ENCODE measurements at regions not wholly inside any gene's neighbourhood (a gene's known extent, or its start where the extent isn't known, plus 50 kb on each side); places are given as distances from the start of the nearest gene placed in this dataset.
"Not testable (repeated sequence)": the region's sequence is repeated elsewhere in the genome, so short reads cannot be mapped to it uniquely, and the experiment has no call there.

DNA sequence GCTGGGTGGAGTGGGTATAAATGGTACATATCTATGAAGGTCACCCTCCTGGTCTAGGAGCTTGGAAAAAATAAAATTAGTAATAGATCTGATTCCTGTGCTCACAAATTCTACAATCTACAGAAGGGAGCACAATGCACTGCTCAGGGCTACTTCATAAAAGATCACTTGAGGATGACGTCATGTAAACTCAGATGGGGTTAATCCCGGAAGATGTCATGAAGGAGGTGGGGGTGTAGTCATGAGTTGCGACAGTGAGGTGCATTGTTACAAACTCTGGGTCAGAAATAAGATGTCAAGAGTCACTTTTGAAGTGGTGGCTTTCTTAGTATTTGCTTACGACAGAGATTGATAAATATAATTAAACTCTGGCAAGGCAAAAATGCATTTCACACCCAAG is 68.2 kb downstream of the LHX9 start:
- no peak overlapping the region for H3K4me3 ChIP-seq (ENCODE audit: low read depth, low read length)
- in situ Hi-C loops (cut with HindIII; ENCODE audit: low sequenced_read_pairs), result no loop called here
- TF ChIP-seq, protein P1, sequence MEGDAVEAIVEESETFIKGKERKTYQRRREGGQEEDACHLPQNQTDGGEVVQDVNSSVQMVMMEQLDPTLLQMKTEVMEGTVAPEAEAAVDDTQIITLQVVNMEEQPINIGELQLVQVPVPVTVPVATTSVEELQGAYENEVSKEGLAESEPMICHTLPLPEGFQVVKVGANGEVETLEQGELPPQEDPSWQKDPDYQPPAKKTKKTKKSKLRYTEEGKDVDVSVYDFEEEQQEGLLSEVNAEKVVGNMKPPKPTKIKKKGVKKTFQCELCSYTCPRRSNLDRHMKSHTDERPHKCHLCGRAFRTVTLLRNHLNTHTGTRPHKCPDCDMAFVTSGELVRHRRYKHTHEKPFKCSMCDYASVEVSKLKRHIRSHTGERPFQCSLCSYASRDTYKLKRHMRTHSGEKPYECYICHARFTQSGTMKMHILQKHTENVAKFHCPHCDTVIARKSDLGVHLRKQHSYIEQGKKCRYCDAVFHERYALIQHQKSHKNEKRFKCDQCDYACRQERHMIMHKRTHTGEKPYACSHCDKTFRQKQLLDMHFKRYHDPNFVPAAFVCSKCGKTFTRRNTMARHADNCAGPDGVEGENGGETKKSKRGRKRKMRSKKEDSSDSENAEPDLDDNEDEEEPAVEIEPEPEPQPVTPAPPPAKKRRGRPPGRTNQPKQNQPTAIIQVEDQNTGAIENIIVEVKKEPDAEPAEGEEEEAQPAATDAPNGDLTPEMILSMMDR (IDR thresholded peaks at IDR 0.05; ENCODE audit: low read depth, low read length, missing control alignments), result no peak
- DNase-seq (ENCODE audit: low read depth), result no peak

DNA sequence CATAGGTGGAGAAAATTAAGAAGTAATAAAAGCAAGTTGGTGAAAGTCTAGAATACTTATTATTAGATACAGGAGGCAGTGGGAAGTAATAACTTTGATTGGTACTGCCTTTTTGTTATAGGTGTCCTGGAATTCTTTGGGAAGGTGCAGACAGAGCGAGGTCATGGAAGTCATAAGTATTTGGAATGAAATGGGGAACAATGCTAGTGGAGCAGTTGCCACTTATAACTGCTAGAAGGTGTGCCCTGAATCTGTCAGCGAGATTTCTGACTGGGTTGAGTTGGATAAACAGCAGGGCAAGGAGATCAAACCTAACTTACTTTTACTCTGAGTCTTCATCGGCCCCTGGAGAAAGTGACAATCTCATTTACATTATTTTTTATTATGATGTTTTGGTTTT is 69.6 kb downstream of the LHX9 start:
- in situ Hi-C loops (cut with HindIII; ENCODE audit: low sequenced_read_pairs), result no loop called here
- TF ChIP-seq, protein P1 (IDR thresholded peaks at IDR 0.05; ENCODE audit: low read depth, low read length, missing control alignments), result no peak
- no peak overlapping the region for H3K4me3 ChIP-seq (ENCODE audit: low read depth, low read length)
- no peak for DNase-seq (ENCODE audit: low read depth)

DNA sequence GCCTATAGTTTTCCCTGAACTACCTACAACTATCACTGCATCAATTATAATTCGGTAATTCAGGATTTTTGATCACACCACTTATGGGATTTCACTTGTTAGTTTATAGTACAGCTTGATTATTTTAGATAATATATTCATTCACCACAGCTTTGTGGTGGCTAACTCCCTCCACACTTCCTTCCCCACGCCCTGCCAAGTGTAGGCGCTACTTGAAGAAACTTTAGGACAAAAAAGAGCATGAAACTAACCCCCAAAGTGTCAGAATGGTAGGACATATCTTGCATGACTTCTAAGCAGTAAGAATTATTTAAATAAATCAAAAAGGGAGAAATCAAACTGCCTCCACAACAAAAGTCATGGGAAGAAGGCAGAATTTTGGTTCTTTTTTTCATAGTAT is 70.1 kb downstream of the LHX9 start:
- no peak for DNase-seq (ENCODE audit: low read depth)
- TF ChIP-seq, protein P1 (IDR thresholded peaks at IDR 0.05; ENCODE audit: low read depth, low read length, missing control alignments), result no peak
- in situ Hi-C loops (cut with HindIII; ENCODE audit: low sequenced_read_pairs), result no loop called here
- H3K4me3 ChIP-seq (ENCODE audit: low read depth, low read length), result no peak overlapping the region

DNA sequence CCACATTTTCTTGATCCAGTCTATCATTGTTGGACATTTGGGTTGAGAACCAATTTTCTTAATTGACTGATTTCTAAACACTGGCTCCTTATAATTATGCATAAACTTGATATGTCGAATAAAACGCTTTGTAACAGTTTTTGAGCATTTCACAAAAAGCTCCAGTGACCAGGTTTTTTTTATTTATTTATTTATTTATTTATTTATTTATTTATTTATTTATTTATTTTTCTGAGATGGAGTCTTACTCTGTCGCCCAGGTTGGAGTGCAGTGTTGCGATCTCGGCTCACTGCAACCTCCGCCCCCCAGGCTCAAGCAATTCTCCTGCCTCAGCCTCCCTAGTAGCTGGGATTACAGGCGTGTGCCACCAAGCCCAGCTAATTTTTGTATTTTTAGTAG is 71.4 kb downstream of the LHX9 start:
- in situ Hi-C loops (cut with HindIII; ENCODE audit: low sequenced_read_pairs); DNase-seq (ENCODE audit: low read depth); H3K4me3 ChIP-seq (ENCODE audit: low read depth, low read length): not testable (repeated sequence)

DNA sequence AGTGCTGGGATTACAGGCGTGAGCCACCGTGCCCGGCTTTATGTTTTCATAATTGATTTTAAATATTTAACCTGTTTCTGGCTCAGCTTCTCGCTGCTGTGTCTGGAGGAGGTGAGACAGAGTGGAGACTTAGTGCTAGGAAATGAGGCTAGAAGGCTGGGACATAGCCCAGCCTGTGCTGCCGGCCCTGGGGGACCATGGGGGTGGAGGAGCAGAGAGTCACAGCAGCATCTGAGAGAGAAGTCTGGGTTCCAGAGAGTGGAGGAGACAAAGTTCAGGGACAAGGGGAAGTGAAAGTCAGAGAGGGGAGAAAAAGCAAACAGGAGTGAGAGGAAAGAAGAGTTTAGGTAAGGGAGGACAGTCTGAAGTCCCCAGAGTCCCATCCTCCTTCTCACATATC is 71.9 kb downstream of the LHX9 start:
- DNase-seq (ENCODE audit: low read depth), result no peak
- in situ Hi-C loops (cut with HindIII; ENCODE audit: low sequenced_read_pairs), result no loop called here
- no peak overlapping the region for H3K4me3 ChIP-seq (ENCODE audit: low read depth, low read length)

DNA sequence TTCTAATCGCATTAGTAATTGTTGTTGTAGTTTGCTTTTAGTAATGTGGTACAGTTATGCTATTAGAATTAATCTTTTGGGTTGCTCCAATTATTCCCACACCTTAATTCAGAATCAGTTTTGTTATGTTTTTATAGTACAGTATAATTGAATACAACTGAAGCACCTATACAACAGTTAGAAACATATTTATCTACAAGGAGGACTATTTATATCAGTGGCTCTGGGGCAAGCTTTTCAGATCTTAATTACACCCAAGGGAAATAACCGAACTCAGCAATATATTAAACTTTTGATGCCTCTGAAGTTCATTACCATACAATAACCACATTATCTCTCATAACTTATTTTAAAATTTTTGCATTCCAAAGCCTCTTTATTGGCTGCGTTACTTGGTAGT is 74.4 kb downstream of the LHX9 start:
- in situ Hi-C loops (cut with HindIII; ENCODE audit: low sequenced_read_pairs), result no loop called here
- TF ChIP-seq, protein P1 (IDR thresholded peaks at IDR 0.05; ENCODE audit: low read depth, low read length, missing control alignments), result no peak
- DNase-seq (ENCODE audit: low read depth), result no peak
- H3K4me3 ChIP-seq (ENCODE audit: low read depth, low read length), result no peak overlapping the region

More for the DNA sequence above, 71.9 kb downstream of the LHX9 start:
- TF ChIP-seq, protein P1 (IDR thresholded peaks at IDR 0.05; ENCODE audit: low read depth, low read length, missing control alignments), result no peak

DNA sequence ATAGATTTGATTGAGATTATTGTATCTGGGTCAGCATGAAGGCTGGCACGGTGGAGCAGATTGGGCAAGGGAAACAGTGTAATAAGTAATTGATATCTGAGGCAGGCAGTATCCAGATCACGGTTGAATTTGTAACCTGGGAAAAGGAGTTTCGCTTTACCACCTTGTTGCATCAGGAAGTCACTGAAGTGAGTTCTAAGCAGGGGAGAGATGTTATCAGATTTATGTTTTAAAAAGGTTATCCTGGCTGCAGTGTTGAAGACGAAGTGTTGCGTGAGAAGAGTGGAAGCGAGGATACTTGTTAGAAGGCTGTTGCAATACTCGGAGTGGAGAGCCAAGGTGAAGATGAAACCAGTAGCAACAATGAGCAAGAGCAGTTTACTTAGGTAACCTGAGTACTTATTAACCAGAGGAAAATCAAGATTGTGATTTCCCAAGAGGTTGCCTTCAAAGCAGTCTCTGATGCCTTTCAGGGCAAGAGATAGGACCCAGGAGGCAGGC is 77.8 kb downstream of the LHX9 start:
- DNase-seq (ENCODE audit: low read depth), result no peak

More for the DNA sequence above, 77.8 kb downstream of the LHX9 start:
- TF ChIP-seq, protein P1 (IDR thresholded peaks at IDR 0.05; ENCODE audit: low read depth, low read length, missing control alignments), result no peak
- H3K4me3 ChIP-seq (ENCODE audit: low read depth, low read length), result no peak overlapping the region
- in situ Hi-C loops (cut with HindIII; ENCODE audit: low sequenced_read_pairs), result no loop called here
